H1 (cell line): ENCODE measurements at regions not wholly inside any gene's neighbourhood (a gene's known extent, or its start where the extent isn't known, plus 50 kb on each side); places are given as distances from the start of the nearest gene placed in this dataset.

Source experiments
- CTCF ChIA-PET: fragments of 300-600 bp; sonication (Branson Sonifier 250); formaldehyde crosslinking; loops from one replicate; lab custom pipeline; 2021; ENCODE audit not compliant: partially characterized antibody; lab: Charles Lee
- POLR2A ChIA-PET: fragments of 300-600 bp; sonication (Branson Sonifier 250); formaldehyde crosslinking; loops from one replicate; lab custom pipeline; 2021; ENCODE audit warnings: inconsistent platforms; ENCODE audit not compliant: partially characterized antibody; lab: Charles Lee
- DNase-seq, 2 experiments: peaks; one replicate each; pipeline versions ENCODE4 v3.0.0 to v3.0.0-alpha.2; 2010 to 2022; ENCODE audit warnings: low spot score in 2 of 2, low read depth in 1 of 2, mixed read lengths in 1 of 2
- FAIRE-seq: peaks from 2 replicates; lab custom pipeline; 2011; peaks lifted over from hg19 to GRCh38; lab: Jason Lieb, UNC
- H2AFZ ChIP-seq: 2 replicates; pipeline ENCODE4 v1.8.1; 2012; ENCODE audit warnings: low read length, inconsistent platforms
- H2AK5ac ChIP-seq: 2 replicates; pipeline ENCODE4 v1.6.1; 2013; ENCODE audit warnings: low read depth, low read length
- H2BK120ac ChIP-seq: replicated peaks from 2 replicates; pipeline ENCODE3; 2013; ENCODE audit warnings: low read depth, low read length, inconsistent platforms
- H2BK12ac ChIP-seq: 2 replicates; pipeline ENCODE4 v1.6.1; 2013; ENCODE audit warnings: low read depth, low read length
- H2BK15ac ChIP-seq: 2 replicates; pipeline ENCODE4 v1.6.1; 2013; ENCODE audit warnings: low read length
- H2BK20ac ChIP-seq: 2 replicates; pipeline ENCODE4 v1.6.1; 2013; ENCODE audit warnings: low read length
- H2BK5ac ChIP-seq: 2 replicates; pipeline ENCODE4 v1.6.1; 2013; ENCODE audit warnings: low read depth, low read length
- H3K14ac ChIP-seq: 2 replicates; pipeline ENCODE4 v1.6.1; 2013; ENCODE audit warnings: inconsistent platforms; ENCODE audit not compliant: insufficient read length
- H3K18ac ChIP-seq: 2 replicates; pipeline ENCODE4 v1.6.1; 2013; ENCODE audit warnings: low read length; ENCODE audit errors: extremely low read depth
- H3K23ac ChIP-seq: 2 replicates; pipeline ENCODE4 v1.6.1; 2013; ENCODE audit warnings: inconsistent platforms; ENCODE audit not compliant: insufficient read length
- H3K23me2 ChIP-seq: 2 replicates; pipeline ENCODE4 v1.6.1; 2013; ENCODE audit warnings: low read depth, low read length
- H3K27ac ChIP-seq: 2 replicates; pipeline ENCODE4 v1.6.1; 2011; ENCODE audit warnings: low read depth, low read length, inconsistent platforms
- H3K27me3 ChIP-seq, 4 experiments: replicated peaks in 1 of 4; 1 replicate in 1 of 4; 2 replicates in 3 of 4; pipeline versions ENCODE4 v1.6.1 to v1.8.1; 2011 to 2013; ENCODE audit warnings: low read length in 3 of 4, mild to moderate bottlenecking in 3 of 4, inconsistent platforms in 2 of 4, mixed read lengths in 2 of 4, moderate library complexity in 1 of 4; ENCODE audit not compliant: control insufficient read depth in 3 of 4, insufficient read depth in 3 of 4; ENCODE audit errors: extremely low read depth in 1 of 4
- H3K36me3 ChIP-seq, 4 experiments: 2 replicates each; pipeline versions ENCODE4 v1.6.1 to v1.8.1; 2011 to 2013; ENCODE audit warnings: mild to moderate bottlenecking in 4 of 4, low read length in 3 of 4, moderate library complexity in 2 of 4, control low read depth in 1 of 4, inconsistent platforms in 1 of 4; ENCODE audit not compliant: insufficient read depth in 4 of 4, control insufficient read depth in 2 of 4
- H3K4ac ChIP-seq: replicated peaks from 2 replicates; pipeline ENCODE3; 2013; ENCODE audit warnings: low read length, low read depth, mixed read lengths, inconsistent platforms; ENCODE audit not compliant: insufficient read length
- H3K4me1 ChIP-seq, 4 experiments: replicated peaks in 1 of 4; 1 replicate in 1 of 4; 2 replicates in 3 of 4; pipeline versions ENCODE4 v1.6.1 to v1.8.1; 2011 to 2013; ENCODE audit warnings: low read length in 3 of 4, inconsistent platforms in 2 of 4, mixed read lengths in 1 of 4; ENCODE audit not compliant: insufficient read depth in 4 of 4, control insufficient read depth in 3 of 4
- H3K4me2 ChIP-seq, 2 experiments: 2 replicates each; pipeline versions ENCODE4 v1.6.1 to v1.8.1; 2011 to 2013; ENCODE audit warnings: low read depth in 2 of 2, low read length in 2 of 2, control low read depth in 1 of 2, inconsistent platforms in 1 of 2, mild to moderate bottlenecking in 1 of 2; ENCODE audit not compliant: insufficient read depth in 1 of 2
- H3K4me3 ChIP-seq, 4 experiments: fragments of 200-600, 300-600 bp in 1 of 4; sonication (generic), shearing (Covaris generic), sonication (Bioruptor Twin) in 1 of 4; 2 replicates each; pipeline versions ENCODE4 v1.5.1 to v1.8.1; 2011 to 2016; ENCODE audit warnings: low read length in 4 of 4, low read depth in 3 of 4, control low read depth in 2 of 4, inconsistent platforms in 2 of 4, mild to moderate bottlenecking in 2 of 4, mixed read lengths in 1 of 4, moderate library complexity in 1 of 4; ENCODE audit not compliant: insufficient read depth in 2 of 4; ENCODE audit errors: extremely low read depth in 1 of 4
- H3K56ac ChIP-seq: replicated peaks from 2 replicates; pipeline ENCODE3; 2013; ENCODE audit warnings: low read depth, mild to moderate bottlenecking, mixed read lengths, low read length, inconsistent platforms; ENCODE audit not compliant: insufficient read length
- H3K79me1 ChIP-seq: 2 replicates; pipeline ENCODE4 v1.6.1; 2013; ENCODE audit warnings: low read depth, low read length, control low read depth
- H3K79me2 ChIP-seq, 2 experiments: 2 replicates each; pipeline versions ENCODE4 v1.6.1 to v1.8.1; 2012 to 2013; ENCODE audit warnings: low read length in 2 of 2, mild to moderate bottlenecking in 2 of 2, inconsistent platforms in 1 of 2; ENCODE audit not compliant: insufficient read depth in 2 of 2, control insufficient read depth in 1 of 2
- H3K9ac ChIP-seq, 4 experiments: replicated peaks in 1 of 4; 1 replicate in 1 of 4; 2 replicates in 3 of 4; pipeline versions ENCODE4 v1.6.1 to v1.8.1; 2011 to 2013; ENCODE audit warnings: low read depth in 3 of 4, low read length in 3 of 4, control low read depth in 2 of 4, mild to moderate bottlenecking in 2 of 4, moderate library complexity in 2 of 4, inconsistent platforms in 1 of 4; ENCODE audit errors: extremely low read depth in 1 of 4
- H3K9me3 ChIP-seq, 2 experiments: 2 replicates each; pipeline versions ENCODE4 v1.6.1 to v1.8.1; 2012 to 2013; ENCODE audit warnings: mild to moderate bottlenecking in 2 of 2, moderate library complexity in 2 of 2, control low read depth in 1 of 2, inconsistent platforms in 1 of 2, low read depth in 1 of 2, low read length in 1 of 2, mixed read lengths in 1 of 2; ENCODE audit not compliant: insufficient read depth in 2 of 2
- H4K20me1 ChIP-seq, 2 experiments: replicated peaks in 1 of 2; 2 replicates each; pipeline versions ENCODE3 to v1.8.1; 2011 to 2013; ENCODE audit warnings: inconsistent platforms in 2 of 2, low read length in 2 of 2, mild to moderate bottlenecking in 1 of 2; ENCODE audit not compliant: insufficient read depth in 2 of 2, control insufficient read depth in 1 of 2
- H4K5ac ChIP-seq: 2 replicates; pipeline ENCODE4 v1.6.1; 2013; ENCODE audit warnings: low read length, low read depth, mixed read lengths, inconsistent platforms; ENCODE audit not compliant: insufficient read length
- H4K8ac ChIP-seq: 2 replicates; pipeline ENCODE4 v1.8.0; 2013; ENCODE audit warnings: mild to moderate bottlenecking, moderate library complexity, low read length, inconsistent platforms; ENCODE audit not compliant: insufficient read depth; ENCODE audit errors: extremely low read depth
- H4K91ac ChIP-seq: replicated peaks from 2 replicates; pipeline ENCODE3; 2013; ENCODE audit warnings: low read length, mixed read lengths, inconsistent platforms; ENCODE audit not compliant: insufficient read length
- JUN ChIP-seq: IDR thresholded peaks from 2 replicates; pipeline ENCODE4 v1.6.1; 2011; ENCODE audit warnings: low read depth, mild to moderate bottlenecking, improper control_type of control experiment, low read length
- MAFK ChIP-seq: IDR thresholded peaks from 2 replicates; pipeline ENCODE4 v1.6.1; 2012; ENCODE audit warnings: low read depth, mild to moderate bottlenecking, improper control_type of control experiment, low read length
- SAP30 ChIP-seq: fragments of 300-600 bp; sonication (generic); IDR thresholded peaks from 2 replicates; pipeline ENCODE4 v1.7.1; 2012; ENCODE audit warnings: low read length, moderate library complexity, mild to moderate bottlenecking, inconsistent platforms; ENCODE audit not compliant: insufficient read depth, insufficient replicate concordance
- WGBS, 2 experiments: shearing (Covaris generic) in 1 of 2; methylation state at CpG; one replicate each; pipeline versions ENCODE4 v1.1.6 to v1.1.7; 2013 to 2015; ENCODE audit warnings: low lambda C conversion rate in 2 of 2, mixed read lengths in 2 of 2, inconsistent platforms in 1 of 2, low coverage in 1 of 2, missing lambda C conversion rate in 1 of 2; ENCODE audit not compliant: insufficient replicate concordance in 2 of 2, insufficient coverage in 1 of 2, insufficient read length in 1 of 2; ENCODE audit errors: extremely low coverage in 1 of 2, missing lambda C conversion rate in 1 of 2; 5-methylcytosine and 5-hydroxymethylcytosine counted together

- H4K91ac ChIP-seq: no peak overlapping the region
- no peak overlapping the region for H3K18ac ChIP-seq
- no peak overlapping the region for H2BK15ac ChIP-seq
- no peak overlapping the region for H2BK5ac ChIP-seq
- no peak overlapping the region for H3K4ac ChIP-seq
- H3K23me2 ChIP-seq: no peaks in the 10 kb centered on the region
- 94% methylated on average over 2 of the region's 2 CpGs; no CpG with 5 or more reads in 1 of the 2 experiments for WGBS, 2 experiments
- H2BK12ac ChIP-seq: no peak overlapping the region
- no peak overlapping the region for H3K4me2 ChIP-seq
- H3K79me1 ChIP-seq: no peaks in the 10 kb centered on the region
- H3K9ac ChIP-seq: no peak overlapping the region
- no peaks in the 10 kb centered on the region for H3K9me3 ChIP-seq
- no peak overlapping the region for H3K23ac ChIP-seq
- no peak overlapping the region for H4K8ac ChIP-seq
- POLR2A ChIA-PET: no interaction called here
- CTCF ChIA-PET: no interaction called here
- TF ChIP-seq MAFK: no peak
- TF ChIP-seq JUN: no peak
- no peak for TF ChIP-seq SAP30
- no peak overlapping the region for H3K56ac ChIP-seq
- peaks cover 0 to 4% (median 2%) of the 10 kb centered on the region in 4 experiments; a peak in 4 of 7 replicates for H3K4me1 ChIP-seq
- no peaks in the 10 kb centered on the region for H4K20me1 ChIP-seq
- no peak overlapping the region for H3K27ac ChIP-seq
- no peak overlapping the region for H4K5ac ChIP-seq
- H3K79me2 ChIP-seq: no peaks in the 10 kb centered on the region
- no peak overlapping the region for H2BK20ac ChIP-seq
- no peak overlapping the region for H2BK120ac ChIP-seq
- DNase-seq (no peak), FAIRE-seq (no peak)
- H2AK5ac ChIP-seq: no peak overlapping the region
- no peak overlapping the region for H3K4me3 ChIP-seq
- no peaks in the 10 kb centered on the region for H3K27me3 ChIP-seq
- no peak overlapping the region for H3K14ac ChIP-seq
- H2AFZ ChIP-seq: no peak overlapping the region
- H3K36me3 ChIP-seq: no peaks in the 10 kb centered on the region
Observed at GRCh38 chr9:109961626-109962025, 181.6 kb downstream of the PALM2AKAP2 start.
